Smooth muscle cell (in vitro differentiated cells): ENCODE measurements at regions not wholly inside any gene's neighbourhood (a gene's known extent, or its start where the extent isn't known, plus 50 kb on each side); places are given as distances from the start of the nearest gene placed in this dataset.

Source experiments
- DNase-seq: peaks from one replicate; lab custom pipeline; 2025; ENCODE audit not compliant: unreplicated experiment; lab: John Stamatoyannopoulos, UW
- H2AFZ ChIP-seq: fragments of 200-600 bp; sonication (generic); 2 replicates; pipeline ENCODE4 v1.6.0; 2016; ENCODE audit warnings: antibody characterized with exemption, low read depth, mild to moderate bottlenecking
- H3F3A ChIP-seq: fragments of 200-600 bp; sonication (generic); 2 replicates; pipeline ENCODE4 v1.6.0; 2017; ENCODE audit warnings: antibody characterized with exemption, low read depth
- H3K27ac ChIP-seq: fragments of 200-600 bp; sonication (generic); 2 replicates; pipeline ENCODE4 v1.5.1; 2016; ENCODE audit warnings: low read depth, mild to moderate bottlenecking
- H3K27me3 ChIP-seq: fragments of 200-600 bp; sonication (generic); 2 replicates; pipeline ENCODE4 v1.6.1; 2016; ENCODE audit warnings: low read depth, mild to moderate bottlenecking
- H3K36me3 ChIP-seq: fragments of 200-600 bp; sonication (generic); 2 replicates; pipeline ENCODE4 v1.5.1; 2016; ENCODE audit warnings: low read depth
- H3K4me1 ChIP-seq: fragments of 200-600 bp; sonication (generic); 2 replicates; pipeline ENCODE4 v1.5.1; 2016; ENCODE audit warnings: low read depth
- H3K4me2 ChIP-seq: fragments of 200-600 bp; sonication (generic); 2 replicates; pipeline ENCODE4 v1.6.0; 2016; ENCODE audit warnings: mild to moderate bottlenecking
- H3K4me3 ChIP-seq: fragments of 200-600 bp; sonication (generic); 2 replicates; pipeline ENCODE4 v1.5.1; 2016; ENCODE audit warnings: mild to moderate bottlenecking
- H3K79me2 ChIP-seq: fragments of 200-600 bp; sonication (generic); 2 replicates; pipeline ENCODE4 v1.6.0; 2016; ENCODE audit warnings: low read depth, mild to moderate bottlenecking
- H3K9ac ChIP-seq: fragments of 200-600 bp; sonication (generic); 2 replicates; pipeline ENCODE4 v1.6.0; 2016; ENCODE audit warnings: low read depth
- H3K9me3 ChIP-seq: fragments of 200-600 bp; sonication (generic); replicated peaks from 2 replicates; pipeline ENCODE4 v1.5.1; 2016; ENCODE audit warnings: low read depth
- H4K20me1 ChIP-seq: fragments of 200-600 bp; sonication (generic); 2 replicates; pipeline ENCODE4 v1.6.0; 2016; ENCODE audit warnings: low read depth
- CTCF ChIP-seq: fragments of 200-600 bp; sonication (generic); IDR thresholded peaks from 2 replicates; pipeline ENCODE4 v1.5.1; 2017; ENCODE audit warnings: borderline replicate concordance, mild to moderate bottlenecking, antibody characterized with exemption; ENCODE audit not compliant: insufficient read depth, poor library complexity, severe bottlenecking
- WGBS: methylation state at CpG from one replicate; pipeline ENCODE4 v1.1.7; 2016; ENCODE audit warnings: low lambda C conversion rate; 5-methylcytosine and 5-hydroxymethylcytosine counted together

DNA sequence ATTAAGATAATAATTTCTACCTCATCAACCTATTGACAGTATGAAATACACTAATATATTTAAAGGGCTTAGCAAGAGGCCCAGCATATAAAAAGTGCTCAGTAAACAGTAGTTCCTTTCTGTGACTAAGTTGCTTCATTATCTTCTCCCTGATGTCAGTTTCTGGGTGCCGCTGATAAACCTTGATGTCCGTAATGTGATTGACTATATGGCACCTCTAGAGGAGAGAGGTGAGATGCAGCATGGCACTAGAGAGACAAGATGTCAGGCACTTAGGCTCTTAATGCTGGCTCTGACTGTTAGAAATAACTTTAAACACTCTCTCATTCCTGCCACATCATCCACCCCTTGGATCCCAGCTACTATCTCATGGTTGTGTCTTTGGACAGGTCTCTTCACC is 455.9 kb upstream of the KLF4 start:
- TF ChIP-seq CTCF: no peak
- 91% methylated on average over 2 of the region's 2 CpGs for WGBS
- H3K4me2 ChIP-seq: no peak overlapping the region
- H3K79me2 ChIP-seq: no peaks in the 10 kb centered on the region
- no peaks in the 10 kb centered on the region for H3K36me3 ChIP-seq
- H3K4me1 ChIP-seq: no peaks in the 10 kb centered on the region
- H3F3A ChIP-seq: no peaks in the 10 kb centered on the region
- H3K9ac ChIP-seq: no peak overlapping the region
- no peak overlapping the region for H3K27ac ChIP-seq
- no peak overlapping the region for H2AFZ ChIP-seq
- no peak for DNase-seq
- no peak overlapping the region for H3K4me3 ChIP-seq
- H3K27me3 ChIP-seq: no peaks in the 10 kb centered on the region
- H3K9me3 ChIP-seq: no peaks in the 10 kb centered on the region
- H4K20me1 ChIP-seq: no peaks in the 10 kb centered on the region

GRCh38 chr9:107944387-107944786 is 454.8 kb upstream of the KLF4 start:
- 99% methylated on average over 10 of the region's 10 CpGs for WGBS
- no peak for TF ChIP-seq CTCF
- Histone ChIP-seq H3K9ac (no peak overlapping the region), H3F3A (no peaks in the 10 kb centered on the region), H3K4me3 (no peak overlapping the region), H3K36me3 (no peaks in the 10 kb centered on the region), H3K4me2 (no peak overlapping the region), H2AFZ (no peak overlapping the region), H3K27ac (no peak overlapping the region), H3K9me3 (no peaks in the 10 kb centered on the region), H3K79me2 (no peaks in the 10 kb centered on the region), H3K27me3 (no peaks in the 10 kb centered on the region), H4K20me1 (no peaks in the 10 kb centered on the region), H3K4me1 (no peaks in the 10 kb centered on the region)
- DNase-seq: no peak

DNA sequence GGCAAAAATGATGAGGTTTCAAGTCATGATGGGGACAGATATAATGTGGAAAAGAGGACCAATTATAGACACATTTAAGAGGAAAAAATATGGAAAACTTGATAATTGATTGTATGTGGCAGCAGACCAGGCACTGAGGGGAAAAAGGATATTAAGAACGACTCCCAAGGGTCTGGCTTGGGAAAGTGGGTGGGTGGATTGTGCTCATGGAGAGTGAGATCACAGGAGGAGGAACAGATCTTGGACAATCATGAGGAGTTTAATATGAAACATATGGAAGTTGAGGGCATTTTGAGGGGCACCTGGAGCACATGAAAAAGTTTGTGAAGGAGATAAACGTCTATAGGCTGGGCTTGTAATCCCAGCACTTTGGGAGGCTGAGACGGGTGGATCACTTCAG is 454.3 kb upstream of the KLF4 start:
- no peak overlapping the region for H3K4me2 ChIP-seq
- H3K4me3 ChIP-seq: no peak overlapping the region
- H3K27me3 ChIP-seq: no peaks in the 10 kb centered on the region
- no peaks in the 10 kb centered on the region for H3K36me3 ChIP-seq
- no peak for DNase-seq
- no peak overlapping the region for H3K9ac ChIP-seq
- H4K20me1 ChIP-seq: no peaks in the 10 kb centered on the region
- no peak overlapping the region for H2AFZ ChIP-seq
- WGBS: 92% methylated on average over 3 of the region's 3 CpGs
- no peaks in the 10 kb centered on the region for H3K9me3 ChIP-seq
- no peaks in the 10 kb centered on the region for H3K79me2 ChIP-seq
- no peaks in the 10 kb centered on the region for H3K4me1 ChIP-seq
- no peak overlapping the region for H3K27ac ChIP-seq
- TF ChIP-seq CTCF: no peak
- no peaks in the 10 kb centered on the region for H3F3A ChIP-seq

DNA sequence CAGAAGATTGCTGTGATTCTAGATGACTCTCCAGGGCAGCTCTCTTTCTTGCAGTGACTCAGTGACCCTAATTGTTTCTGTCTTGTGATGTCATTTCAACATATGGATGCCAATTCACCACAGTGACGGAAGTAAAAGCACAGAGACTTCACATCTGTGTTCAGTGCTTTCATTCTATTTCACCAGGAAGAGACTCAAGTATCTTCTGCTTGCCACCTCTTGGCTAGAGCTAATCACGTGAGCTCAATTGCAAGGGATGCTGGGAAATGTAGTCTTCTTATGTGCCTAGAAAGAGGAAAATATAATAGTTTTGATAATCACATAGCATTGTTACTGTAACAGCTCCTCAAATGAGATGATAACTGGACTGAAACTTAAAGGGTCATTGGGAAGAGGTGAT is 453.3 kb upstream of the KLF4 start:
- Histone ChIP-seq H2AFZ (no peak overlapping the region), H3K79me2 (no peaks in the 10 kb centered on the region), H3K4me1 (no peaks in the 10 kb centered on the region), H3K36me3 (no peaks in the 10 kb centered on the region), H3K27me3 (no peaks in the 10 kb centered on the region), H4K20me1 (no peaks in the 10 kb centered on the region), H3F3A (no peaks in the 10 kb centered on the region), H3K27ac (no peak overlapping the region), H3K9me3 (no peaks in the 10 kb centered on the region), H3K4me2 (no peak overlapping the region), H3K9ac (no peak overlapping the region), H3K4me3 (no peak overlapping the region)
- TF ChIP-seq CTCF: no peak
- DNase-seq: no peak
- WGBS: 84% methylated on average over 2 of the region's 2 CpGs
